ENCODE measurements at regions not wholly inside any gene's neighbourhood (a gene's known extent, or its start where the extent isn't known, plus 50 kb on each side); places are given as distances from the start of the nearest gene placed in this dataset.

- POLR2A ChIA-PET: interaction anchor here (0.5 to 1.3 kb wide), 2 partner anchors 16 to 432 kb away, joined by 3 read pairs; no protein-coding TSS in a partner anchor
- TF ChIP-seq EZH2phosphoT487 (IDR thresholded peaks at IDR 0.05; ENCODE audit: borderline replicate concordance, low read depth, low read length) (no peak), CTCF (conservative IDR thresholded peaks at IDR 0.05; ENCODE audit: low read length) (no peak)
- Histone ChIP-seq H3K9me2 (ENCODE audit: insufficient read depth, low read length) (no peaks in the 10 kb centered on the region), H3K4me2 (ENCODE audit: low read length) (no peak overlapping the region), H3K27ac (ENCODE audit: low read depth, low read length, poor library complexity, severe bottlenecking) (no peak overlapping the region), H3K9me3 (ENCODE audit: low read length) (no peaks in the 10 kb centered on the region), H3K4me3 (ENCODE audit: low read depth, low read length, poor library complexity, severe bottlenecking) (no peak overlapping the region), H3K79me2 (ENCODE audit: insufficient read depth, low read depth, low read length) (no peaks in the 10 kb centered on the region), H3K36me3 (ENCODE audit: insufficient read depth, low read length) (no peaks in the 10 kb centered on the region), H3K4me1 (ENCODE audit: insufficient read depth, low read length, poor library complexity, severe bottlenecking) (no peaks in the 10 kb centered on the region), H2AFZ (ENCODE audit: low read length) (no peak overlapping the region), H4K20me1 (ENCODE audit: insufficient read depth, low read length) (no peaks in the 10 kb centered on the region)
- intact Hi-C loops (cut with micrococcal nuclease; ENCODE audit: unreplicated experiment): no loop called here
- CTCF ChIA-PET (ENCODE audit: unreplicated experiment): no interaction called here
- no TSS peak for BruUV-seq (replicated peaks)
- DNase-seq (ENCODE audit: low spot score): no peak
These were observed 687.4 kb downstream of the EDEM1 start for GRCh38 chr3:5874931-5875341.

DNA sequence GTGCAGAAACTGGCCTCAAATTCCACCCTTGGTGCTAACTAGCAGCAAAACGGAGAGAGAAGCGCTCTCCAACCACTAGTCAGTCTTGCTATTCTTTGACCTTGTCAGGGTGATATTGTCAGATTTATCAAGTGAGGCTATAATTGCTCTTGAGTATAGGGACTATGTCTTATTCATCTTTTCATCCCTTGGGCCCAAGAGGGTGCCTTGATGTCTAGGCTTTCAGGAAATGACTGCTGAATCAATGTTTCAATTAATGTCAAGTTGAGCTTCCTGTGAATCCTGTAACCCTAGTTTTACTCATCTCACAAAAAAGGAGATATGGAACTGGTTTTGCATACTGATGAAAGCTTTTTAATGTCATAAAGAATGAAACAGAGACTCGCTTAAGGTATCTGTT is 701.3 kb downstream of the EDEM1 start:
- H2AFZ ChIP-seq (ENCODE audit: low read length): no peak overlapping the region
- no peak for DNase-seq (ENCODE audit: low spot score)
- intact Hi-C loops (cut with micrococcal nuclease; ENCODE audit: unreplicated experiment): no loop called here
- CTCF ChIA-PET (ENCODE audit: unreplicated experiment): no interaction called here
- no peak overlapping the region for H3K4me3 ChIP-seq (ENCODE audit: low read depth, low read length, poor library complexity, severe bottlenecking)
- H3K4me2 ChIP-seq (ENCODE audit: low read length): no peak overlapping the region
- no peaks in the 10 kb centered on the region for H4K20me1 ChIP-seq (ENCODE audit: insufficient read depth, low read length)
- BruUV-seq (replicated peaks): no TSS peak
- no peak overlapping the region for H3K27ac ChIP-seq (ENCODE audit: low read depth, low read length, poor library complexity, severe bottlenecking)
- POLR2A ChIA-PET: interaction anchor here (0.6 kb wide), 1 partner anchor 1338 kb away, joined by 4 read pairs; no protein-coding TSS in a partner anchor
- H3K9me3 ChIP-seq (ENCODE audit: low read length): no peaks in the 10 kb centered on the region
- no peaks in the 10 kb centered on the region for H3K79me2 ChIP-seq (ENCODE audit: insufficient read depth, low read depth, low read length)
- no peaks in the 10 kb centered on the region for H3K4me1 ChIP-seq (ENCODE audit: insufficient read depth, low read length, poor library complexity, severe bottlenecking)
- H3K9me2 ChIP-seq (ENCODE audit: insufficient read depth, low read length): no peaks in the 10 kb centered on the region
- TF ChIP-seq EZH2phosphoT487 (IDR thresholded peaks at IDR 0.05; ENCODE audit: borderline replicate concordance, low read depth, low read length): no peak
- TF ChIP-seq CTCF (conservative IDR thresholded peaks at IDR 0.05; ENCODE audit: low read length): no peak
- no peaks in the 10 kb centered on the region for H3K36me3 ChIP-seq (ENCODE audit: insufficient read depth, low read length)

- no peaks in the 10 kb centered on the region for H3K4me1 ChIP-seq (ENCODE audit: insufficient read depth, low read length, poor library complexity, severe bottlenecking)
- ChIA-PET POLR2A (interaction anchor here (0.6 kb wide), 1 partner anchor 1338 kb away, joined by 4 read pairs; no protein-coding TSS in a partner anchor), CTCF (ENCODE audit: unreplicated experiment) (no interaction called here)
- no peaks in the 10 kb centered on the region for H3K9me3 ChIP-seq (ENCODE audit: low read length)
- no peaks in the 10 kb centered on the region for H3K9me2 ChIP-seq (ENCODE audit: insufficient read depth, low read length)
- BruUV-seq (replicated peaks): no TSS peak
- no peaks in the 10 kb centered on the region for H3K79me2 ChIP-seq (ENCODE audit: insufficient read depth, low read depth, low read length)
- intact Hi-C loops (cut with micrococcal nuclease; ENCODE audit: unreplicated experiment): no loop called here
- TF ChIP-seq CTCF (conservative IDR thresholded peaks at IDR 0.05; ENCODE audit: low read length) (no peak), EZH2phosphoT487 (IDR thresholded peaks at IDR 0.05; ENCODE audit: borderline replicate concordance, low read depth, low read length) (no peak)
- no peak for DNase-seq (ENCODE audit: low spot score)
- no peaks in the 10 kb centered on the region for H4K20me1 ChIP-seq (ENCODE audit: insufficient read depth, low read length)
- H3K36me3 ChIP-seq (ENCODE audit: insufficient read depth, low read length): no peaks in the 10 kb centered on the region
- H3K4me3 ChIP-seq (ENCODE audit: low read depth, low read length, poor library complexity, severe bottlenecking): no peak overlapping the region
- no peak overlapping the region for H3K4me2 ChIP-seq (ENCODE audit: low read length)
- no peak overlapping the region for H3K27ac ChIP-seq (ENCODE audit: low read depth, low read length, poor library complexity, severe bottlenecking)
- H2AFZ ChIP-seq (ENCODE audit: low read length): no peak overlapping the region
These were observed 701.9 kb downstream of the EDEM1 start for GRCh38 chr3:5889374-5889773.

All from OCI-LY7 (cell line).